LNCAP (cell line): ENCODE measurements at regions not wholly inside any gene's neighbourhood (a gene's known extent, or its start where the extent isn't known, plus 50 kb on each side); places are given as distances from the start of the nearest gene placed in this dataset.

Experiments
- CTCF ChIP-seq: fragments of 450-650 bp; IDR thresholded peaks from 2 replicates; pipeline ENCODE4 v1.5.1; 2017; ENCODE audit warnings: mild to moderate bottlenecking

GRCh38 chr3:110375751-110376518, 695.7 kb upstream of the NECTIN3 start:
- no peak for TF ChIP-seq CTCF

GRCh38 chr3:110378481-110378880, 693.1 kb upstream of the NECTIN3 start:
- TF ChIP-seq CTCF, result no peak

- TF ChIP-seq CTCF, result no peak
These were observed 689.6 kb upstream of the NECTIN3 start for GRCh38 chr3:110381992-110382391.

GRCh38 chr3:110383356-110383755, 688.3 kb upstream of the NECTIN3 start:
- no peak for TF ChIP-seq CTCF

GRCh38 chr3:110384601-110385000, 687.0 kb upstream of the NECTIN3 start:
- TF ChIP-seq CTCF, result no peak

- TF ChIP-seq CTCF, result no peak
These were observed 682.6 kb upstream of the NECTIN3 start for GRCh38 chr3:110389005-110389404.

GRCh38 chr3:110390372-110390771, 681.2 kb upstream of the NECTIN3 start:
- TF ChIP-seq CTCF, result no peak

GRCh38 chr3:110391042-110391441, 680.6 kb upstream of the NECTIN3 start:
- no peak for TF ChIP-seq CTCF
